MCF 10A (cell line): ENCODE measurements at regions not wholly inside any gene's neighbourhood (a gene's known extent, or its start where the extent isn't known, plus 50 kb on each side); places are given as distances from the start of the nearest gene placed in this dataset.

Source experiments
- BruUV-seq: library from RNA; stranded (reverse); fragments of 400-500 nt; replicated peaks from 2 replicates; lab custom pipeline; 2021; lab: Mats Ljungman, UMichigan
- CTCF ChIA-PET: fragments of 300-600 bp; sonication (Branson Sonifier 250); formaldehyde crosslinking; extraction: SDS; loops from one replicate; lab custom pipeline; 2021; ENCODE audit warnings: antibody characterized with exemption, inconsistent platforms; lab: Yijun Ruan, JAX
- POLR2A ChIA-PET: fragments of 300-600, 350-650 bp; sonication (Branson Sonifier 250); formaldehyde crosslinking; extraction: SDS; loops from one replicate; lab custom pipeline; 2020; ENCODE audit warnings: antibody characterized with exemption, inconsistent platforms; lab: Yijun Ruan, JAX
- DNase-seq: peaks from one replicate; pipeline ENCODE4 v3.0.0-alpha.2; 2018; ENCODE audit not compliant: unreplicated experiment
- H3K27ac Mint-ChIP-seq: one replicate; pipeline ENCODE4 v1.8.0; 2022; ENCODE audit warnings: mild to moderate bottlenecking, low read depth, mixed read lengths; ENCODE audit not compliant: unreplicated experiment
- H3K27me3 Mint-ChIP-seq: one replicate; pipeline ENCODE4 v1.8.0; 2022; ENCODE audit warnings: mixed read lengths; ENCODE audit not compliant: insufficient read depth, unreplicated experiment
- H3K36me3 Mint-ChIP-seq: one replicate; pipeline ENCODE4 v1.8.0; 2022; ENCODE audit warnings: mild to moderate bottlenecking, moderate library complexity, mixed read lengths; ENCODE audit not compliant: insufficient read depth, unreplicated experiment
- H3K4me1 Mint-ChIP-seq: one replicate; pipeline ENCODE4 v1.8.0; 2022; ENCODE audit warnings: mixed read lengths; ENCODE audit not compliant: insufficient read depth, unreplicated experiment
- H3K4me3 Mint-ChIP-seq: one replicate; pipeline ENCODE4 v1.8.0; 2022; ENCODE audit warnings: mild to moderate bottlenecking, moderate library complexity, mixed read lengths; ENCODE audit not compliant: unreplicated experiment
- H3K9me3 Mint-ChIP-seq: one replicate; pipeline ENCODE4 v1.8.0; 2022; ENCODE audit warnings: mixed read lengths; ENCODE audit not compliant: unreplicated experiment
- intact Hi-C: fragments of 100-400 bp; cut with micrococcal nuclease; formaldehyde crosslinking; loops from 2 replicates; pipeline ENCODE4 v1.14.1; 2022
- TF ChIP-seq, protein P1 (sequence below): fragments of 200-600 bp; IDR thresholded peaks from one replicate; pipeline ENCODE4 v1.8.0; 2022; ENCODE audit warnings: antibody characterized with exemption, mild to moderate bottlenecking; ENCODE audit not compliant: unreplicated experiment

DNA sequence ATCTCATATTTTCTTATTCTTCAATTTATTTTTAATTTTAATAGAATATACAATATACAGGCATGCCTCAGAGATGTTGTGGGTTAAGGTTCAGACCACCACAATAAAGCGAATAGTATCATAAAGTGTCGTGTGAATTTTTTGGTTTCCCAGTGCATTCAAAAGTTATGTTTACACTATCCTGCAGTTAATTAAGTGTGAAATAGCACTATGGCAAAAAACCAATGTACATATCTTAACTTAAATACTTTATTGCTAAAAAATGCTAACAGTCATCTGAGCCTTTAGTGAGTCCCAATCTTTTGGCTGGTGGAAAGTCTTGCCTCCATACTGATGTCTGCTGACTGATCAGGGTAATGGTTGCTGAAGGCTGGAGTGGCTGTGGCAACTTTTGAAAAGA is 637.6 kb downstream of the TDRD15 start:
- ChIA-PET POLR2A (no interaction called here), CTCF (no interaction called here)
- TF ChIP-seq, protein P1, sequence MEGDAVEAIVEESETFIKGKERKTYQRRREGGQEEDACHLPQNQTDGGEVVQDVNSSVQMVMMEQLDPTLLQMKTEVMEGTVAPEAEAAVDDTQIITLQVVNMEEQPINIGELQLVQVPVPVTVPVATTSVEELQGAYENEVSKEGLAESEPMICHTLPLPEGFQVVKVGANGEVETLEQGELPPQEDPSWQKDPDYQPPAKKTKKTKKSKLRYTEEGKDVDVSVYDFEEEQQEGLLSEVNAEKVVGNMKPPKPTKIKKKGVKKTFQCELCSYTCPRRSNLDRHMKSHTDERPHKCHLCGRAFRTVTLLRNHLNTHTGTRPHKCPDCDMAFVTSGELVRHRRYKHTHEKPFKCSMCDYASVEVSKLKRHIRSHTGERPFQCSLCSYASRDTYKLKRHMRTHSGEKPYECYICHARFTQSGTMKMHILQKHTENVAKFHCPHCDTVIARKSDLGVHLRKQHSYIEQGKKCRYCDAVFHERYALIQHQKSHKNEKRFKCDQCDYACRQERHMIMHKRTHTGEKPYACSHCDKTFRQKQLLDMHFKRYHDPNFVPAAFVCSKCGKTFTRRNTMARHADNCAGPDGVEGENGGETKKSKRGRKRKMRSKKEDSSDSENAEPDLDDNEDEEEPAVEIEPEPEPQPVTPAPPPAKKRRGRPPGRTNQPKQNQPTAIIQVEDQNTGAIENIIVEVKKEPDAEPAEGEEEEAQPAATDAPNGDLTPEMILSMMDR = no peak
- H3K27me3 Mint-ChIP-seq = peaks cover 18% of the 10 kb centered on the region
- H3K27ac Mint-ChIP-seq = no peak overlapping the region
- no peaks in the 10 kb centered on the region for H3K36me3 Mint-ChIP-seq
- DNase-seq = no peak
- BruUV-seq = no TSS peak
- no peak overlapping the region for H3K4me3 Mint-ChIP-seq
- no peaks in the 10 kb centered on the region for H3K4me1 Mint-ChIP-seq
- intact Hi-C loops = no loop called here
- H3K9me3 Mint-ChIP-seq = no peaks in the 10 kb centered on the region

DNA sequence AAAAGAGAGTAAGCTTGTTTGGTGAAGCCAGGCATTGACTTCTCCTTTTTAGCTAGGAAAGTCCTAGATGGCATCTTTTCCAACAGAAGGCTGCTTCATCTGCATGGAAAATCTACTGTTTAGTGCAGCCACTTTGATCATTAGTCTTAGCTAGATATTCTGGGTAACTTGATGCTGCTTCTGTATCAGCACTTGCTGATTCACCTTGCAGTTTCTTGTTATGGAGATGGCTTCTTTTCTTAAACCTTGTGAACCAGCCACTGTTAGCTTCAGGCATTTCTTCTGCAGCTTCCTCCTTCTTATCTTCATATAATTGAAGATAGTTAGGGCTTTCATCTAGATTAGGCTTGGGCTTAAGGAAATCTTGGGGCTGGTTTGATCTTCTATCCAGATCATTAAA is 639.7 kb downstream of the TDRD15 start:
- CTCF ChIA-PET = interaction anchor here (0.6 to 1.5 kb wide), 2 partner anchors 9 to 1768 kb away, joined by 3 read pairs; no protein-coding TSS in a partner anchor
- Mint-ChIP-seq H3K9me3 (no peaks in the 10 kb centered on the region), H3K4me1 (no peaks in the 10 kb centered on the region), H3K27me3 (peaks cover 38% of the 10 kb centered on the region), H3K27ac (no peak overlapping the region), H3K4me3 (no peak overlapping the region), H3K36me3 (no peaks in the 10 kb centered on the region)
- TF ChIP-seq, protein P1 = no peak
- DNase-seq = no peak
- intact Hi-C loops = no loop called here
- no TSS peak for BruUV-seq
- POLR2A ChIA-PET = no interaction called here

GRCh38 chr2:21770787-21771186 is 647.0 kb downstream of the TDRD15 start:
- Mint-ChIP-seq H3K4me3 (no peak overlapping the region), H3K4me1 (no peaks in the 10 kb centered on the region), H3K36me3 (no peaks in the 10 kb centered on the region), H3K9me3 (no peaks in the 10 kb centered on the region), H3K27ac (no peak overlapping the region), H3K27me3 (peaks cover 30% of the 10 kb centered on the region)
- no peak for DNase-seq
- TF ChIP-seq, protein P1 = no peak
- CTCF ChIA-PET = interaction anchor here (0.6 to 1.4 kb wide), 3 partner anchors 12 to 44 kb away, joined by 3 to 5 read pairs (median 4); no protein-coding TSS in a partner anchor
- POLR2A ChIA-PET = no interaction called here
- no TSS peak for BruUV-seq
- intact Hi-C loops = no loop called here

DNA sequence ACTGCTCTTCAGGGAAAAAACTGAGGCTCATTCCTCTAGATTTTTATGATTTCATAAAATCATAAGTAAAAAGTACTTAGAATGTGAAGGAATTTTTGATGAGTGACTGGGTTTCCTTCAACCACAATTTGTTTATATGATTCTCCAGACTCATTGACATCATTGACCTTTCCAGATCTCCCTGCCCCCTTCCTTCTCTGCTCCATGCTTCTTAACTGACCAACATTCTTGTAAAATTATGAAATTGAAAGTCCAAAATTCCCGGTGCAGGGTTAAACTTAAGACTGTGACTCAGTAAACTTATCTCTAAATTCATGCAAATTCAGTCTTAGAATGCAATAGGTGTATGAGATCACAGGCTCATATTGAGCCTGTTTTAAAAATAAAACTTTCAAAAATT is 648.9 kb downstream of the TDRD15 start:
- H3K4me1 Mint-ChIP-seq = no peaks in the 10 kb centered on the region
- DNase-seq = peak; percentile 33
- no TSS peak for BruUV-seq
- POLR2A ChIA-PET = no interaction called here
- CTCF ChIA-PET = interaction anchor here (0.7 kb wide), 1 partner anchor 1247 kb away, joined by 3 read pairs; no protein-coding TSS in a partner anchor
- H3K4me3 Mint-ChIP-seq = no peak overlapping the region
- peaks cover 13% of the 10 kb centered on the region for H3K27me3 Mint-ChIP-seq
- TF ChIP-seq, protein P1 = no peak
- H3K27ac Mint-ChIP-seq = no peak overlapping the region
- intact Hi-C loops = no loop called here
- H3K36me3 Mint-ChIP-seq = no peaks in the 10 kb centered on the region
- H3K9me3 Mint-ChIP-seq = no peaks in the 10 kb centered on the region
